ENCODE measurements at regions not wholly inside any gene's neighbourhood (a gene's known extent, or its start where the extent isn't known, plus 50 kb on each side); places are given as distances from the start of the nearest gene placed in this dataset.
"Not testable (repeated sequence)": the region's sequence is repeated elsewhere in the genome, so short reads cannot be mapped to it uniquely, and the experiment has no call there.

GRCh38 chr7:131861620-131862346, 305.4 kb upstream of the PODXL start:
- no peak for DNase-seq (ENCODE audit: low read depth)

- DNase-seq (ENCODE audit: low read depth): peak; percentile 37
These were observed 302.9 kb upstream of the PODXL start for GRCh38 chr7:131859147-131859821.

- DNase-seq (ENCODE audit: low read depth): no peak
These were observed 302.2 kb upstream of the PODXL start for GRCh38 chr7:131858611-131859010.

GRCh38 chr7:131849472-131849871, 293.0 kb upstream of the PODXL start:
- DNase-seq (ENCODE audit: low read depth): no peak

- no peak for DNase-seq (ENCODE audit: low read depth)
These were observed 291.6 kb upstream of the PODXL start for GRCh38 chr7:131848033-131848432.

- DNase-seq (ENCODE audit: low read depth): no peak
These were observed 289.3 kb upstream of the PODXL start for GRCh38 chr7:131845573-131846314.

GRCh38 chr7:131844369-131844768, 287.9 kb upstream of the PODXL start:
- DNase-seq (ENCODE audit: low read depth): no peak

- no peak for DNase-seq (ENCODE audit: low read depth)
These were observed 287.5 kb upstream of the PODXL start for GRCh38 chr7:131843898-131844331.

- no peak for DNase-seq (ENCODE audit: low read depth)
These were observed 283.7 kb upstream of the PODXL start for GRCh38 chr7:131839967-131840690.

- DNase-seq (ENCODE audit: low read depth): no peak
These were observed 280.3 kb upstream of the PODXL start for GRCh38 chr7:131836733-131837132.

- no peak for DNase-seq (ENCODE audit: low read depth)
These were observed 278.7 kb upstream of the PODXL start for GRCh38 chr7:131835141-131835540.

- DNase-seq (ENCODE audit: low read depth): no peak
These were observed 274.3 kb upstream of the PODXL start for GRCh38 chr7:131830681-131831080.

GRCh38 chr7:131829947-131830558, 273.6 kb upstream of the PODXL start:
- DNase-seq (ENCODE audit: low read depth): no peak

- DNase-seq (ENCODE audit: low read depth): no peak
These were observed 271.0 kb upstream of the PODXL start for GRCh38 chr7:131827421-131827820.

- DNase-seq (ENCODE audit: low read depth): no peak
These were observed 270.5 kb upstream of the PODXL start for GRCh38 chr7:131826960-131827359.

GRCh38 chr7:131823961-131824440, 267.6 kb upstream of the PODXL start:
- not testable (repeated sequence) for DNase-seq (ENCODE audit: low read depth)

- no peak for DNase-seq (ENCODE audit: low read depth)
These were observed 263.5 kb upstream of the PODXL start for GRCh38 chr7:131819891-131820290.

GRCh38 chr7:131816391-131817007, 260.1 kb upstream of the PODXL start:
- DNase-seq (ENCODE audit: low read depth): no peak

- DNase-seq (ENCODE audit: low read depth): no peak
These were observed 252.3 kb upstream of the PODXL start for GRCh38 chr7:131808736-131809135.

- not testable (repeated sequence) for DNase-seq (ENCODE audit: low read depth)
These were observed 251.7 kb upstream of the PODXL start for GRCh38 chr7:131808156-131808555.

GRCh38 chr7:131803816-131804215, 247.4 kb upstream of the PODXL start:
- no peak for DNase-seq (ENCODE audit: low read depth)

Data from fibroblast of gingiva (primary cell).